GM19043 (cell line): ENCODE measurements at regions not wholly inside any gene's neighbourhood (a gene's known extent, or its start where the extent isn't known, plus 50 kb on each side); places are given as distances from the start of the nearest gene placed in this dataset.
"Not testable (repeated sequence)": the region's sequence is repeated elsewhere in the genome, so short reads cannot be mapped to it uniquely, and the experiment has no call there.

ENCODE experiments used
- ATAC-seq: cut with Tn5 transposase; IDR thresholded peaks from one replicate; pipeline ENCODE4 v1.9.1; 2021; ENCODE audit warnings: low read depth; ENCODE audit not compliant: unreplicated experiment

DNA sequence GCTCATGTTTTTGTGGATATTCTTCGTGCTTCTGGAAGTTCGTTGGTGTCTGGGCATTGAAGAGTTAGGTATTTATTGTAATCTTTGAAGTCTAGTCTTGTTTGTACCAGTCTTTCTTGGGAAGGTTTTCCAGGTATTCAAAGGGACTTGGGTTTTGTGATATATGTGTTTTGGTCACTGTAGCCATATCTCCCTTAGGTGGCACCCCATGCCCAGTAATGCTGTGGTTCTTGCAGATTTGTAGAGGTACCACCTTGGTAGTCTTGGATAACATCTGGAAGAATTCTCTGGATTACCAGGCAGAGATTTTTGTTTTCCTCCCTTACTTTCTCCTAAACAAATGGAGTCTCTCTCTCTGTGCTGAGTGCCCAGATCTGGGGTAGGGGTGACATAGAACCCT lies 184.1 kb downstream of the TEX13C start:
- no peak for ATAC-seq

DNA sequence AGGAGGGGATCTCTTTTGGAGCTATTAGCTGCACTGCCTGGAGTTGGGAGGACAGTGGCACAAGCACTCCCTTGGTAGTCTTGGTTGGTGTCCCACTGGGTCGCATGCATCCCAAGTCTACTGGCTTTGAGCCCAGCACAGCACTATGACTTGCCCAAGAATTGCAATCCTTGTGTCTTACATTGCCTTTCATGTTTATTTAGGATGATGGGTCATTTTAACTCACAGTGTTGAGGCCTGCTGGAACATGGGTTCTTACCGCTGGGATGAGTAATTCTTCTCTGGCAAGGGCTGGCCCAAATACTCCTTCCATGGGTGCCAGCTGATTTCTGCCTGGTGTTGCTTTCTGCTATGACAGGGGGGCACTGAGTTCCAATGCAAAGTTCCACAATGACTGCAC lies 185.5 kb downstream of the TEX13C start:
- ATAC-seq, result no peak

DNA sequence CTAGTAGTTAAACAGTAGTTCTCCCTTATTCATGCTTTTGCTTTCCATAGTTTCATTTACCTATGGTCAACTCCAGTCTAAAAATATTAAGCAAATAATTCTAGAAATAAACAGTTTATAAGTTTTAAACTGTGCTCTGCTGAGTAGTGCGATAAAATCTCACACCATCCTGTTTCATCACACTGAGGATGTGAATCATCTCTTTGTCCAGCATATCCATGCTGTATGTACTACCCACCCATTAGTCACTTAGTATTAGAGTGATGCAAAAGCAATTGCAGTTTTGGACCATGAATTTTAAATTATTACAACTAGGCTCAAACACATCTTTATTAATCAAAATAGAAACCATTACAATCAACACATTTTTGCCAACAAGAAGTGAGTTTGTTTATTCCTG lies 187.4 kb downstream of the TEX13C start:
- ATAC-seq, result no peak

- ATAC-seq, result no peak
Observed at GRCh38 chrX:125520029-125520428, 200.4 kb downstream of the TEX13C start.

- ATAC-seq, result no peak
Observed at GRCh38 chrX:125522752-125523151, 203.1 kb downstream of the TEX13C start.

DNA sequence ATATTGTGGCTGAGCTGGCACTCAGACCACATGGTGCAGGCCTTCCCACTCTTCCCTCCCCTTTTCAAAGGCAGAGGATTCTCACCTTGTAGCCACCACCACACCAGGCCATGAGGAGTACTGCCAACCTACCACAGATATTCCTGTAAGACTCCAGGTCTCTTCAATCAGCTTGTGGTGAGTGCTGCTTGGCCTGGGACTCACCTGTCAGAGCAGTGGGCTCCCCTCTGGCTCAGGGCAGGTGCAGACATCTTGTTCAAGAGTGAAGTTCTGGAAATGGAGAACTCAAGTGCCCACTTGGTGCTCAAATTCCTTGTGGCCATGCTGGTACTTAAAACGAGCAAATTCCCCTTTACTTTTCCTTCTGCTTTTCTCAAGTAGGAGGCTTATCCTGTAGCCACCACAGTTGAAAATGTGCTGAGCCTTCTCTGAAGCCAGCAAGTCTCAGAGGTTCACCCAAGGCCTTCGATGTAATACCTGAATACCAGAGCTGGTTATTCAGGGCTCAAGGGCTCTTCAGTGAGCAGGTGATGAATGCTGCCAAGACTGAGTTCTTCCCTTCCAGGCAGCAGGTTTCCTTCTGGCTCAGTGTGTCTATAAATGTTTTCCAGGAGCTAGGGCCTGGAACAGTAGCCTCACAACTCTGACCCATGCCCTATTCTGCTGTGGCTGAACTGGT lies 212.9 kb downstream of the TEX13C start:
- ATAC-seq, result no peak

DNA sequence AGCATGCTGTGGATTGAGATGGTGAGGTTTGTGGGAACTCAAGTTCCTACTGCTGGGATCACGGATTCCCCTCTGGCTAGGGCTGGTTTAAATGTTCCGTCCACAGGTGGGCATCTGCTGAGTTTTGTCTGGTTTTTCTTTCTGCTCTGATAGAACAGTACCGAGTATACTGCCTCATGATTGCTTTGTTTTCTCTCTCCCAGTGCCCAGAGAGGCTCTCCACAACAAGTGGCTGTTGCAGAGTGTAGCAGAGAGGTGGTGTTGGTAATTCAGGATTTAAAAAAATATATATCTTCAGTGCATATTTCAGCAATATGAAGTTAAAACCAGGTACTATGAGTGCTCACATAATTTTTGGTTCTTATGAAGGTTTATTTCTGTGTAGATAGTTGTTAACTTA lies 213.7 kb downstream of the TEX13C start:
- no peak for ATAC-seq

DNA sequence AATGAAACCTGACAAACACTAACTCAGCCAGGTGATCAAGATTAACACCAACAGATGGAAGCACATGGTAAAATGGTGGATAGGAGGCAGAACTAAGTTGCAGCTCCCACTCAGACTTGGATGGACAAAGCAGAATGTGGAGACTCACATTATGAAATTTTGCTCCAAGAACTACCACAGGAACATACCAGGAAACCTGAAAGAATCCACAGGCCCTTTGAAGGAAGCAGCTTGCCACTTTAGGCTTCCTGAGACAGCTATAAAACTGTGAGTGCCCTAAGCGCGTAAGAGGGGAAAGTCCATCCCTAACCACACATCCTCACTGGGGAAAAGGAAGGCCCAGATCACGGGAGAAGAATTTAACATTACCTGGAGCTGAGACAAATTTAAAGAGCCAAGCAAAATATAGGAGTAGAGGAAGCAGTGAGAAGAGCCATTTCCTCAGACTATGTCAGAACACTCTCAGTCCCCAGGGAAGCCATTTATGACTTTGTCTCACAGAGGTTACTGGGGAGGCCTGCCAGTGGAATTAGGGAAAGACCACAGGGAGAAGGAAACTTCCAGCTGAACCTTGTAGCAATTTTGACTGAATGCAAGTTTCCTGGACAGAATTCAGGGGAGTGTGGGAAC lies 224.5 kb downstream of the TEX13C start:
- ATAC-seq, result no peak

DNA sequence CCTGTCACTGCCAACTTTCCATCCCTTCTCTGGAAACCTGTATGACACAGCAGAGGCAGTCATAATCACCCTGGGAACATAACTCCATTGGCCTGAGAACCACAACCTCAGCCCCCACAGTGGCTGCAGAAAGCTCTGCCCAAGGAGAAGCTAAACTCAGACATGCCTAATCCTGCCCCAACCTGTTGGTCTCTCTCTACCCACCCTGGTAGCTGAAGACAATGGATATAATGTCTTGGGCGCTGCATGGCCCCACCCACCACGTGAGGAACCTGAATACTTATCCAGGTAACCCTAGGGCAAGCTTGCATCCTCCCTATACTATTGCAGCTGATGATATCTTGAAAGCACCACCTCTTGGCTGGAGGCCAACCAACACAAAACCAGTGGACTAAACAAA lies 225.2 kb downstream of the TEX13C start:
- no peak for ATAC-seq

GRCh38 chrX:125577479-125577878 lies 257.8 kb downstream of the TEX13C start:
- no peak for ATAC-seq

- ATAC-seq, result no peak
Observed at GRCh38 chrX:125604448-125604847, 284.8 kb downstream of the TEX13C start.

DNA sequence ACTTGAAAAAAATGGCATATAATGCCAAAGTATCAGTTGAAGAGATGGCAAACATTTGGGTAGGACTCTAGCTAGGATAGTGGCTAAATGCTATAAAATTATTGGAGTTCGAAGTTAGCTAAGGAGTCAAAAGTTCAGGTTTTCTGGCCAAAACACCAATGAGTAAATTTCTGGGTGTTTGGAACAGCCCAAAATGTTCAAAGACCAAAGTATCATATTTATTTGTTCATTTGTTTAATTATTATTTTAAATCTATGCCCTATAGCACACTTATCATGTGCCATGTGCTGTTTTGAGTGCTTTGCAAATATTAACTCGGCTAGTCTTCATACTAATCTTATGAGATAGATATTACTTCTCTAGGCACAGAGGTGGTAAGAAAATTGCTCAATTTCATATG lies 285.5 kb downstream of the TEX13C start:
- ATAC-seq, result no peak

- not testable (repeated sequence) for ATAC-seq
Observed at GRCh38 chrX:125614591-125615343, 295.1 kb downstream of the TEX13C start.

- ATAC-seq, result no peak
Observed at GRCh38 chrX:125620715-125621587, 301.3 kb downstream of the TEX13C start.

GRCh38 chrX:125621588-125621927 lies 301.9 kb downstream of the TEX13C start:
- ATAC-seq, result no peak

- ATAC-seq, result no peak
Observed at GRCh38 chrX:125622899-125623298, 303.2 kb downstream of the TEX13C start.

GRCh38 chrX:125627676-125628075 lies 308.0 kb downstream of the TEX13C start:
- ATAC-seq, result no peak

GRCh38 chrX:125628435-125628834 lies 308.8 kb downstream of the TEX13C start:
- no peak for ATAC-seq

- ATAC-seq, result no peak
Observed at GRCh38 chrX:125641405-125641804, 321.7 kb downstream of the TEX13C start.

DNA sequence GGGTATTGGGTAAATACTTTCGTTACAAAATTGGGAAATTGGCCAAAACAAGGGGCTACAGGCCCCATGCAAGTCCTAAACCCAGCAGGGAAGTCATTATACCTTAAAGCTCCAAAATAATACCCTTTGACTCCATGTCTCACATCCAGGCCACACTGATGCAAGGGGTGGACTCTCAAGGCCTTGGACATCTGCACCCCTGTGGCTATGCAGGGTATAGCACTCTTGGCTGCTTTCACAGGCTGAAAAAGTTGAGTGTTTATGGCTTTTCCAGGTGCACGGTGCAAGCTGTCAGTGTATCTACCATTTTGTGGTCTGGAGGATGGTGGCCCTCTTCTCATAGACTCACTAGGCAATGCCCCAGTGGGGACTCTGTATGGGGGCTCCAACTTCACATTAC lies 326.5 kb downstream of the TEX13C start:
- ATAC-seq, result no peak

DNA sequence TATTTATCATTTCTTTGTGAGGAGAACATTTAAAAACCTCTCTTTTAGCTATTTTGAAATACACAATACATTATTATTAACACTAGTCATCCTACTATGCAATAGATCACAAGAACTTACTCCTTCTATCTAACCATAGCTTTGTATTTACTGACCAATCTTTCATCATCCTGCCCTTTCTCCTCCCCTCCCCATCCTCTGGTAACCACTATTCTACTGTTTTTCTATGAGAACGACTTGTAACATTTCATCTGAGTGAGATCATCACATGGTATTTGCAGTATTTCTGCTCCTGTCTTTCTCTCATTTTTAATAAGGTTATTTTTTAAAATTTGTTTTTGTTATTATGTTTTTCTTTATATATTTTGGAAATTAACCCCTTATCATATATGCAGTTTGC lies 331.8 kb downstream of the TEX13C start:
- ATAC-seq, result no peak
